LNCAP (cell line): ENCODE measurements at regions not wholly inside any gene's neighbourhood (a gene's known extent, or its start where the extent isn't known, plus 50 kb on each side); places are given as distances from the start of the nearest gene placed in this dataset.

Experiments
- TF ChIP-seq, protein P1 (sequence below): fragments of 450-650 bp; IDR thresholded peaks from 2 replicates; pipeline ENCODE4 v1.5.1; 2017; ENCODE audit warnings: mild to moderate bottlenecking

GRCh38 chr3:81898336-81898735 is 136.9 kb upstream of the GBE1 start:
- TF ChIP-seq, protein P1, sequence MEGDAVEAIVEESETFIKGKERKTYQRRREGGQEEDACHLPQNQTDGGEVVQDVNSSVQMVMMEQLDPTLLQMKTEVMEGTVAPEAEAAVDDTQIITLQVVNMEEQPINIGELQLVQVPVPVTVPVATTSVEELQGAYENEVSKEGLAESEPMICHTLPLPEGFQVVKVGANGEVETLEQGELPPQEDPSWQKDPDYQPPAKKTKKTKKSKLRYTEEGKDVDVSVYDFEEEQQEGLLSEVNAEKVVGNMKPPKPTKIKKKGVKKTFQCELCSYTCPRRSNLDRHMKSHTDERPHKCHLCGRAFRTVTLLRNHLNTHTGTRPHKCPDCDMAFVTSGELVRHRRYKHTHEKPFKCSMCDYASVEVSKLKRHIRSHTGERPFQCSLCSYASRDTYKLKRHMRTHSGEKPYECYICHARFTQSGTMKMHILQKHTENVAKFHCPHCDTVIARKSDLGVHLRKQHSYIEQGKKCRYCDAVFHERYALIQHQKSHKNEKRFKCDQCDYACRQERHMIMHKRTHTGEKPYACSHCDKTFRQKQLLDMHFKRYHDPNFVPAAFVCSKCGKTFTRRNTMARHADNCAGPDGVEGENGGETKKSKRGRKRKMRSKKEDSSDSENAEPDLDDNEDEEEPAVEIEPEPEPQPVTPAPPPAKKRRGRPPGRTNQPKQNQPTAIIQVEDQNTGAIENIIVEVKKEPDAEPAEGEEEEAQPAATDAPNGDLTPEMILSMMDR, result no peak

DNA sequence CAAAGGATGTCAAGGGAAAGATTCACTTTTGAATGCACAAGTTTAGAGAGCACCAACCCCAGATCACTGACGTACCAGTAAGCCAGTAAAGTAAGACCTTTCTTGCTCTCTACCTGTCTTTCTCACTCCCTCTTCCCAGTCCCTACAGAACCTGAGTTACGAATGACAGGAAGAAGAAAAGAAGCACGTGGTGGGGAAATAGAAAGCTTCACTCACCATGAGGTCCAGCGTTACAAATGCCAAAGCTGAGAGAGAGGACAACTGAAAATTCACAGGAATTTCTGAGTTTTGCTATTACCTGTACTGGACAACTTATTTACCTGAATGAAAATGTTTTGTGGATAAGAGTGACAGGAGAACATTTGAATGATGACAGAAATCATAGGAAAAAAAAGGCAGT is 133.2 kb upstream of the GBE1 start:
- TF ChIP-seq, protein P1, result no peak

GRCh38 chr3:81891055-81891895 is 129.8 kb upstream of the GBE1 start:
- TF ChIP-seq, protein P1, result no peak

- TF ChIP-seq, protein P1, result no peak
Observed at GRCh38 chr3:81888914-81889557, 127.6 kb upstream of the GBE1 start.

DNA sequence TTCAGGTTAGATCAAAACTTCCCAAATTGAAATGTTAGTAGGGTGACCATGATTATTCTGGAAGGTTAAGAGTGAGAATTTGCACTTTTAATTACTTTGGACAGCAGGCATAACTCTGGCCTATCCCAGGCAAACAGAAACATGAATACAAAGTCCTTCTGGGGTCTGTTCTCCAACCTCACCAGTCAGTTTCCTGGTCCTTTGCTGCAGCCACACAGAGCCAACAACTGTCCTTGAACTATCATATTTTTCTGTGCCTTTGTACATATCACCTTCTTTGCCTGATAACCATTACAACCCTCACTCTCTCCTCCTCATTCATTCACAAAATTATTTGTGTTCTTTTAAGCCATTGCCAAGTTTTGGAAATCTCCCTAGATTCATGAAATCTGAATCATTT is 126.0 kb upstream of the GBE1 start:
- TF ChIP-seq, protein P1, result no peak

DNA sequence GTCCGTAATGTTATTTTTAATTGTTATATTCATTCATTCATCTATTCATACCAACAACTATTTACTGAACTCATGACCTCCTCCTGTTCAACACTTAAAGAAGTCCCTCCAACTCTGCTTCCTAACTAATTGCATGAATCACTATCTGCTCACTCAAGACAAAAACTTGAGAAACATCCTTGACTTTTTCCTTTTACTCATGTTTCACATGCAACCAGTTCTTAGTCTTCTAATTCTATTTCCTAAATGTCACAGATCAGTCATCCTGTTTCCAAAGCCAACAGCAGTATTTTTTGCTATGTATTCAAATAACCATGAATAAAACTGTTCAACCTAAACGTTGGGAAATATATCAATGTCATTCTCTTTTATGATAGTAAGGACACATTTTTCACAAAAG is 124.6 kb upstream of the GBE1 start:
- TF ChIP-seq, protein P1, result no peak

DNA sequence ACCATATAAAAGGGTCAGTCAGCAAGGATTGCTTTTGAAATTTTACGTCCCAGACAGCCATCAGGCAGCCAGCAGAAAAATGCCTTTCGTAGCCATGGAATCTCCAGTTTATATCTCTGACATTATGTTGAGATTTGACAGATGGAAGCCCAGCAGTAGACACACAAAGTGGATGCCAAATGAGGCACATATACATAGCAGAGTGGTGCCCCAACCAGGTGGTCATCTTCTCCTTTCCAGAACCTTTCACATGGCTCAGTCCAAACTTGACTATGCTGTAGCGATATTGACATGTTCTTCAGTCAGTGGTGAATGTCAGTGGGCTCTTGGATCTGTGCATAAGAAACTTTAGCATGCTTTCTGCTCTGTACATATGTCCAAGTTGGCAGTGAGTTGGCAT is 123.3 kb upstream of the GBE1 start:
- TF ChIP-seq, protein P1, result no peak
